RWPE2 (cell line): ENCODE measurements at regions not wholly inside any gene's neighbourhood (a gene's known extent, or its start where the extent isn't known, plus 50 kb on each side); places are given as distances from the start of the nearest gene placed in this dataset.

Source experiments
- ATAC-seq: fragments of 200-7000 bp; cut with Tn5 transposase; 3 replicates; pipeline ENCODE4 v1.9.1; 2021; ENCODE audit warnings: low read depth
- DNase-seq: peaks from one replicate; pipeline ENCODE4 v3.0.0-alpha.2; 2020; ENCODE audit warnings: low spot score
- H3K27ac ChIP-seq: fragments of 450-650 bp; 2 replicates; pipeline ENCODE4 v1.5.1; 2017; ENCODE audit warnings: mild to moderate bottlenecking; ENCODE audit not compliant: poor library complexity, severe bottlenecking
- H3K27me3 ChIP-seq: fragments of 250-450 bp; sonication (Bioruptor Pico); 2 replicates; pipeline ENCODE4 v1.5.1; 2021; ENCODE audit warnings: mild to moderate bottlenecking, moderate library complexity; ENCODE audit not compliant: insufficient read depth, poor library complexity, severe bottlenecking
- H3K36me3 ChIP-seq: fragments of 250-450 bp; sonication (Bioruptor Pico); 2 replicates; pipeline ENCODE4 v1.5.1; 2020; ENCODE audit warnings: low read depth, mild to moderate bottlenecking, moderate library complexity
- H3K4me1 ChIP-seq: fragments of 250-450 bp; sonication (Bioruptor Pico); 2 replicates; pipeline ENCODE4 v1.5.1; 2021; ENCODE audit warnings: mild to moderate bottlenecking, moderate library complexity; ENCODE audit not compliant: insufficient read depth, poor library complexity, severe bottlenecking
- H3K4me3 ChIP-seq: fragments of 250-450 bp; sonication (Bioruptor Pico); 2 replicates; pipeline ENCODE4 v1.5.1; 2021; ENCODE audit warnings: mild to moderate bottlenecking, moderate library complexity; ENCODE audit not compliant: severe bottlenecking
- H3K9me3 ChIP-seq: fragments of 250-450 bp; sonication (Bioruptor Pico); 2 replicates; pipeline ENCODE4 v1.5.1; 2021; ENCODE audit warnings: mild to moderate bottlenecking, moderate library complexity; ENCODE audit not compliant: severe bottlenecking
- TF ChIP-seq, protein P1 (sequence below): fragments of 450-650 bp; IDR thresholded peaks from one replicate; pipeline ENCODE4 v1.5.1; 2017; ENCODE audit warnings: mild to moderate bottlenecking, moderate library complexity; ENCODE audit not compliant: poor library complexity, severe bottlenecking

DNA sequence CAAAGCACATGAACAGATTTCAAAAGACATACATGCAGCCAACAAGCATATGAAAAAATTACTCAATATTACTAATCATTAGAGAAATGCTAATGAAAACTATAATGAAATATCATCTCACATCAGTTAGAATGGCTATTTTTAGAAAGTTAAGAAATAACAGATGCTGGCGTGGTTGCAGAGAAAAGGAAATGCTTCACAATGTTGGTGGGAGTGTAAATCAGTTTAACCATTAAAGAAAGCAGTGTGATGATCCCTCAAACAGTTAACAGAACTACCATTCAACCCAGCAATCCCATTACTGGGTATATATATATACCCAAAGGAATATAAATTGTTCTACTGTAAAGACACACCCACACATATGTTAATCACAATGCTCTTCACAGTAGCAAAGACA is 117.7 kb upstream of the SETBP1 start:
- TF ChIP-seq, protein P1, sequence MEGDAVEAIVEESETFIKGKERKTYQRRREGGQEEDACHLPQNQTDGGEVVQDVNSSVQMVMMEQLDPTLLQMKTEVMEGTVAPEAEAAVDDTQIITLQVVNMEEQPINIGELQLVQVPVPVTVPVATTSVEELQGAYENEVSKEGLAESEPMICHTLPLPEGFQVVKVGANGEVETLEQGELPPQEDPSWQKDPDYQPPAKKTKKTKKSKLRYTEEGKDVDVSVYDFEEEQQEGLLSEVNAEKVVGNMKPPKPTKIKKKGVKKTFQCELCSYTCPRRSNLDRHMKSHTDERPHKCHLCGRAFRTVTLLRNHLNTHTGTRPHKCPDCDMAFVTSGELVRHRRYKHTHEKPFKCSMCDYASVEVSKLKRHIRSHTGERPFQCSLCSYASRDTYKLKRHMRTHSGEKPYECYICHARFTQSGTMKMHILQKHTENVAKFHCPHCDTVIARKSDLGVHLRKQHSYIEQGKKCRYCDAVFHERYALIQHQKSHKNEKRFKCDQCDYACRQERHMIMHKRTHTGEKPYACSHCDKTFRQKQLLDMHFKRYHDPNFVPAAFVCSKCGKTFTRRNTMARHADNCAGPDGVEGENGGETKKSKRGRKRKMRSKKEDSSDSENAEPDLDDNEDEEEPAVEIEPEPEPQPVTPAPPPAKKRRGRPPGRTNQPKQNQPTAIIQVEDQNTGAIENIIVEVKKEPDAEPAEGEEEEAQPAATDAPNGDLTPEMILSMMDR: no peak
- ATAC-seq: no peak

DNA sequence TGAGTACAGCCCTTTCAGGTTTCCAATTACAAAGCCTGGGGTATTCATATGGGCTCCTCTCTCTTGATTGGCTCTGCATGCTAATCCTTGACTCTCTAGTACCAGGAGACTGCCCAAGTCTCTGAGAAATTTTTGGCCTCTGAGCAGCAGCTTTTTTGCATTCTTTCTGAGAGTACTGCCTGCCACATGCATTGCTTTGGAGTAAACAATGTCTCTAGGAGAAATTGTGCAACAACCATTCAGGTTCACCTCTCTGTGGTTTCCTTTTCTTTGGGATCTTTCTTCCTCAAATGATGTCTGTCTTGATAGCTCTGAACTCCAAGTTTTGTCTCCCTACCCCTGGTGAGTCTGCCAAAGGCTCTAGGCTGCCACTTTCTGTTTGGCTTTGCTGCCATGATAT is 115.8 kb upstream of the SETBP1 start:
- Histone ChIP-seq H3K4me1 (peaks cover 6% of the 10 kb centered on the region), H3K27ac (no peak overlapping the region), H3K27me3 (no peaks in the 10 kb centered on the region), H3K36me3 (no peaks in the 10 kb centered on the region), H3K9me3 (no peaks in the 10 kb centered on the region), H3K4me3 (no peak overlapping the region)
- no peak for DNase-seq
- TF ChIP-seq, protein P1: no peak
- ATAC-seq: peak; percentile 42

More for the DNA sequence above, 117.7 kb upstream of the SETBP1 start:
- H3K9me3 ChIP-seq: no peaks in the 10 kb centered on the region
- H3K27ac ChIP-seq: no peak overlapping the region
- no peaks in the 10 kb centered on the region for H3K27me3 ChIP-seq
- no peaks in the 10 kb centered on the region for H3K36me3 ChIP-seq
- H3K4me3 ChIP-seq: no peak overlapping the region
- H3K4me1 ChIP-seq: no peaks in the 10 kb centered on the region
- no peak for DNase-seq

DNA sequence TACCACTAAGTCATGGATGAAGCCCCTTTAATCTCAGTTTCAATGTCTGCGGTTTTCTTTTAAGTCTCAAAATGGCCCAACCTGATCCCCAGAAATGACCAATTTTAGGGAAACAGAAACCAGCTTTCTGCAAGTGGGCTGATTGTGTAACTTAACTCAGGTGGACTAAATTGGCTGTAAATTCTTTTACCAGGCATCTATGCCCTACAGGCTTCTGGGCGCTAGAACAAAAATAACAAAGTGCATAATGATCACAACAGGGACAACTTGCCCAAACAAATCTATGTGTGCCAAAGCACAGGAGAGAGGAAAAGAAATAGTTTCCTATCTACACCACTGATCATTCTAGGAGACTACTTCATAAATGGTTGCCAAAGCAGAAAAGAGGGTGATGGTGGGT is 112.3 kb upstream of the SETBP1 start:
- TF ChIP-seq, protein P1: no peak
- H3K27ac ChIP-seq: no peak overlapping the region
- no peaks in the 10 kb centered on the region for H3K9me3 ChIP-seq
- H3K4me1 ChIP-seq: peaks cover 6% of the 10 kb centered on the region
- no peak overlapping the region for H3K4me3 ChIP-seq
- no peak for DNase-seq
- no peaks in the 10 kb centered on the region for H3K36me3 ChIP-seq
- H3K27me3 ChIP-seq: no peaks in the 10 kb centered on the region
- ATAC-seq: 0 out of 3 replicates have a peak, but pooled peaks have one; percentile 23

DNA sequence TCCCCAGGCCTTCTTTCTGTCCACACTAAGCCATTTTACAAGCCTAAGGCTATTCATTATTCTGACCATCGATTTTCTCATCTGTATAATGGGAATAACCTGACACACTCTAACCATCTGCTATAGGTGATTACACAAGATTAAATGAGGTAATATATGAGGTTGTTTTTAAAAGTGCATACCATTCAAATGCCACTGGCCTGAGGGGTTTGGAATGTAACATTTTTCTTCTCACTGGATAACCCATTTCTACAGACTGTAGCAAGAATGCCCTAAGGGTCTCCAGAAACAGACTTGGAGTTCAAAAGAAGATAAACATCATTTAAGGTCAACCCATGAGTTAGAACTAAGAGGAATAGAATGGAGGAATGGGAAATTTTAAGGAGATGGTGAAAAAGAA is 111.7 kb upstream of the SETBP1 start:
- TF ChIP-seq, protein P1: no peak
- no peaks in the 10 kb centered on the region for H3K9me3 ChIP-seq
- no peak overlapping the region for H3K4me3 ChIP-seq
- no peak overlapping the region for H3K27ac ChIP-seq
- H3K36me3 ChIP-seq: no peaks in the 10 kb centered on the region
- H3K27me3 ChIP-seq: no peaks in the 10 kb centered on the region
- DNase-seq: no peak
- no peak for ATAC-seq
- peaks cover 6% of the 10 kb centered on the region for H3K4me1 ChIP-seq

DNA sequence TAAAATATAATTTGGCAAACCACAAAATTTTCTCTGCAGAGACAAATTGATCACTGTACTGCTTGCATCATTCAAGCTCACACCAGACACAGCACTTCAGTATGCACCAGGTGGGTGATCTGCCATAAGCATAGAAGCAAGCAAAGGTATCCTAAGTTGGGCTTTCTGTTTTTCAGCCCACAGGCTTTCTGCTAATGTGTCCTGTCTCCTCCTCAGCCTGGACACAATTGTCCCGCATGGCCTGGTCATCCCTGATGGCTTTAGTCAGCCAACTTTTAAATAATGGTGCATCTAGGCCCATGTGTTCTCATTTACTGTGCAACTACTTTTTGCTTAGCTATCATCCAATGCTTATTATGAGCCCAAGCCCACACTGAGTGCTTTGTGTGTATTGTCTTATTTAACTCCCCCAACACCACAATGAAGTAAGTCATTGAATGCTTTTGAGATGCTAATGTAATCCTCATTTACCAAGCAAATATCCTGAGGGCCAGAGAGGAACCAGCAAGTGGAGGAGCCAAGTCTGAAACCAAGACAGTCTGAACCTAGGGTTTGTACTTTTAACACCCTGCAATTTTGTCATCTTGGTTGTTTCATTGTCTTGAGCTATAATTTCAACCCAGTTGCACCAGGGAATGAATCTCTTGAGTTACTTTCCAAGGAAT is 111.2 kb upstream of the SETBP1 start:
- Histone ChIP-seq H3K4me1 (peaks cover 6% of the 10 kb centered on the region), H3K27ac (no peak overlapping the region), H3K9me3 (no peaks in the 10 kb centered on the region), H3K27me3 (no peaks in the 10 kb centered on the region), H3K36me3 (no peaks in the 10 kb centered on the region), H3K4me3 (no peak overlapping the region)
- no peak for ATAC-seq
- DNase-seq: no peak
- TF ChIP-seq, protein P1: no peak
